ENCODE measurements at regions not wholly inside any gene's neighbourhood (a gene's known extent, or its start where the extent isn't known, plus 50 kb on each side); places are given as distances from the start of the nearest gene placed in this dataset.
A peak's percentile ranks its signal among the peaks of the same experiment; 100 is the strongest.
"Not testable (repeated sequence)": the region's sequence is repeated elsewhere in the genome, so short reads cannot be mapped to it uniquely, and the experiment has no call there.

DNA sequence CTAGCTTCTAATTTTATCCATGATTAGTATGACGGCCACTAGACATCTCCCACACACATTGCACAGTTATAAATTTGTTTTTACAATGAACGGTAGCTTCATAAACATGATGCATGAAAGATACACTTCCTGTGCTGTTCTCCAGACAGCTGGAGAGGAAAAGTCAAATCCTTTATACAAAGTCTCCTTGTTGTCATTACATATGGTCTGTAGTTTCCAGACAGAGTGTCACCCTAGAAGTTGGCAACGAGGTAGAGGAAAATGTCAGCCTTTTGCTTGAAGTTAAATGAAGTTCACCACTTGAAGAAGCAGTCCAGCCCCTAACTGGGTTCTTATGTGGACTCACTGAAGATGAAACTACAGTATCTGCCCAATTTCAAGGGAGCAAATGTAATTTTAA is 253.0 kb upstream of the P2RY1 start:
- no peak for DNase-seq (ENCODE audit: low spot score)

DNA sequence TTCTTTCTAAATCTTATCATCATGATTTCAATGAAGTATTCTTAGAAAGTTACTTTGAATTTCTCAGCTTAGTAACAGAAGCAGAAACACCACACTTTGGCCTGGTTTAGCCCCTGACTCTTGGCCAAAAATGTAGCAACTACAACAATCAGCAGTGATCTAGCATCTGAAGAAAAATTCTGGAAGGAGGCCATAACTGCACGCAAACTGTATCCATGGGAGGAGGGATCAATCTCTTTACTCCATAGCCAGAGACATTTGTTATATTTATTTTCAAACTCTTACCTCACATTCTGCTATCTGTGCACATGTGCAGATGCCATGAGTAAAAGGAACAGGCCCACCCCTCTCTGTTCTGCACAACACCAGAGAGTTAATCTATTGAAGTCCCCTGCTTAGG is 251.0 kb upstream of the P2RY1 start:
- DNase-seq (ENCODE audit: low spot score) = no peak

DNA sequence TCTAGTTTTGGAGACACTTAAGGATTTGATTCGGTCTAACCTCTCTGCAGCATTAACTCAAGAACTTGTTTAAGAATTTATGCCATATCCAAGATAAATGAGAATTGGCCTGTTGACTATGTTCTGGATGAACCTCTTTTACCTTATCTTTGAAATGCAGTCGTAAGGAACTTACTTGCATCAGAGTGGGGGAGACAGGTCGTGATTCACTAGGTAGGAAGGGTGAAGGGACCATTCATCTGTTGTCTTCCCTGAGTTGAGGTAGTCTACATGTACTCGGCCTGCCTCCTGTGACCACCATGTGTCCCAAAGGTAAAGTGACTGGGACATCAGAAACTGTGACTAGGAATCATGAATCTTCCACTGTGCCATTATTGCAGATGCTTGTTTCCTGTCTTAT is 248.0 kb upstream of the P2RY1 start:
- DNase-seq (ENCODE audit: low spot score) = no peak

DNA sequence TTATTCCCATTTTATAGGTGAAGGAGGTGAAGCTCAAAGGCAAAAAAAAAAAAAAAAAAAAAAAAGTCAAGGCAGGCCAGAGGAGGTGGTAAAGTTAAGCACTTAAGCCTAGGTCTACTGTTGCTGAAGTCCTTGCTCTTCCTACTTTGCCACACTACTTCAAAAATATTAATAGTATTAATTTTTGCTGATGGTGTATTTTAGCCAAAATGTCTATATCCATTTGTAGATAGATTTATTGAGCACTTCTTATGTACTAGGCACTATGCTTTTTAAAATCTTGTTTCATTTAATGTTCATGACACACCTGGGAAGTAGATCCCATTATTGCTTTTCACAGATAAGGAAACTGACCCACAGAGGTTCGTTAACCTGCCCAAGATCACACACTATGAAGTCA is 247.1 kb upstream of the P2RY1 start:
- no peak for DNase-seq (ENCODE audit: low spot score)

DNA sequence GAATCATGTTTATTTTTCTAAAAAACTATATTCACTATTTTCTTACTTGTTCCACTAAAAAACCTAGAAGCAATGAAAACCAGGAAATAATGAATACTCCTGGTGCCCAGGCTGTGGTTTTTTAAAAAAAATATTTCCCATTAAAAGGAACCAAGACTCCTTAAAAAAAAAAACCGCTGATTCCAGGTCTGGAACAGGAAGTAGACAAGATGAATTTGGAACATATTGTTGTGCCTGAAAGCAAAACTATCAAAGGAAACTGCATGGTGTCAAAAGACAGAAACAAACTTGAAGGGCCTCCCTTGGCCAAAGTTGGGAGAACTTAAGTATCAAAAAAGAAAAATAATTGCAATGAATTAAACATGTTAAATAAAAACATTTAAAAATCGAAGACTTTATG is 245.3 kb upstream of the P2RY1 start:
- no peak for DNase-seq (ENCODE audit: low spot score)

DNA sequence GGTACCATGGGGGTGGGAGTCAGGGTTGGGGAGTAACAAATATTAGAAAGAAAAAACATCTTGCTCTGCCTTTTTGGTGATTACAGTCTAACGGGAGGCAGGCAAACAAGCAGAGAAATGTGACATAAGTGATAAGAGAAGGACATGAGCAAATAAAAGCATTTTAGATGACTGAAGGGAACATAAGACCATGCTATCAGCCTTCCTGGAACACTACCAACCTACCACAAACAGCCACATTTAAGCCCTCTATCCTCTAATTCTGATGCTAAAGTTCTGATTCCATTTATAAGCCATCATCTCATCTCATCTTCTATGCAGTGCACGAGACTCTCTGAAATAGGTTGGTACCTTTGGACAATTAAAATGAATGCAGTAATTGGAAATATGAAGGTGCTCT is 243.4 kb upstream of the P2RY1 start:
- DNase-seq (ENCODE audit: low spot score) = no peak

DNA sequence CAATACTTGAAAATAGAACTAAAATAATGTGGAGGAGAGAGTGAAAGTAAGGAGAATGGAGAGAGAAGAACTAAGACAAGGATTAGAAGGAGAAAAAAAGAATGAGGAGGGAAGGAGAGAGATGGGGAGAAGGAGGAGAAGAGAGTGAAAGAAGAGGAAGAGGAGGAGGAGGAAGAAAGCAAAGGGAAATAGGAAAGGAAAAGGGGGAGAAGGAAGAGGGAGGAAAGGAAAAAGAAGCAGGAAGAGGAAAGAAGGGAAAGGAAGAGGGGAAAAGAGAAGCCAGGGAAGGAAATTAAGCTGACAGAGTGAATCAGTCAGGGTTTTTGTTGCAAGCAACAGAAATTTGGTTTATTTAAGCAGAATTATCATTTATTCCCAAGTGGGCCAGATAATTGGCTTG is 241.7 kb upstream of the P2RY1 start:
- DNase-seq (ENCODE audit: low spot score) = no peak

DNA sequence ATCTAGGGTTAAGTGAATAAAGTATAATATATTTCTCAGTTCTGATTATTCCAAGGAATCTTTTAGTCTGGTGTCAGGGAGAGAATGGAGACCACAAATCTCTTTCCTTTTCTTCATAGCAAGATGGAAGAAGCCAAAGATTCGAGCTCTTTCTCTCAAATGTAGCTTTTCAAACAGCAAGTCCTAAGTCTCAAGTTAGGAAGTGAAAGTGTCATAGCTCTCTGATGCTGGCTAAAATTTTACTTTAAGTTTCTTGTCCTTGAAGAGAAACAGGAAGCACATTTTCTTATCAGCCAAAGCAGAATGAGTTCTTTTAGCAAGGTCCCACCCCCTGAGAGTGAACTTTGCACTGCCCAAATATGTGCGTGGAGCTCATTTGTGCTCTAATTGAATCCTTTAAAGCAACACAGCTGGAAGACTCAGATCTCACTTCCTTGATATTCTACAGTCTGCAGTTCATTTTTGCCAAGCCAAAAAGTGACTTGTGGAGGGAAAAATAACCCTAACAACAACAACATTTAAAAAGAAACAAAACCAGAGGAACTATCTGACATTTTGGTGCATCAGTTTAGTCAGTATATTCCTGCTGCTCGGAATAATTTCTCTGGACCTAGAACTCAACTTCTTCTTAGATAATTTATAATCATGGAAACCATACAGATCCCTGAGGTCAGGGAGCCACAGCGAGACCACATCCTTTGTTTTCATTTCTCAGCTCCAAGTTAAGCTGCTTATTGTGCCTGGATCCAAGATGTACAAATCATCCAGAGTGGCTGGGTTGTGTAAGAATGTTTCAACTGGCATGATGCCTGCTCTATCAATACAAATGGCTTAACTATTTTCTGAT is 238.7 kb upstream of the P2RY1 start:
- peak; percentile 70 for DNase-seq (ENCODE audit: low spot score)

DNA sequence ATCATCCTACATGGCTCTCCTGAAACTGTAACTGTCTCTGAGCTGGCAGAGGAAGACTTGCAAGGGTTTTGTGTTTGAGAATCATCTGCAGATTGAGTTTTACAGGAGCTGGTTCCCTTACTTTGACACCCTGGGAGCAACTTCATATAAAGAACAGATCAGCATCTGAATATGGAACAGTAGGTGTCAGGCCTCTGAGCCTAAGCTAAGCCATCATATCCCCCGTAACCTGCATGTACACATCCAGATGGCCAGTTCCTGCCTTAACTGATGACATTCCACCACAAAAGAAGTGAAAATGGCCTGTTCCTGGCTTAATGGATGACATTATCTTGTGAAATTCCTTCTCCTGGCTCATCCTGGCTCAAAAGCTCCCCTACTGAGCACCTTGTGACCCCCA is 238.1 kb upstream of the P2RY1 start:
- not testable (repeated sequence) for DNase-seq (ENCODE audit: low spot score)

DNA sequence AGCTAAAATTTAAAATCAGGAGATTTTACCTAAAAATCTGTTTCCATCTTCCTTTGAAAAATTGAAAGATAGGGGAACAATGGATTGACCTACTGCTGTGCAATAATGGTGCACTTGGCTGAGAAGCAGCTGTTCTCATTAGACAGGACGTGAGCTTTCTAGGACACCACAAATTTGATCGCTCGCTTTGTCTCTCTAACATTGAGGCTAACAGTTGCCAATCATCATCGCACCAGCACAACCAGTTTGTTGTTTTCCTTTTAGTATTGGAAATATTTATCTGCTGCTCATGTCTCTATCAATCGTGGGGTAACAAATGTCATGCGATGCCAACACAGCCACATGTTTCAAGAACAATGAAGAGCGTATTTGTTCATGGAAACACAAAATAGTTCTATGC is 228.8 kb upstream of the P2RY1 start:
- no peak for DNase-seq (ENCODE audit: low spot score)

DNA sequence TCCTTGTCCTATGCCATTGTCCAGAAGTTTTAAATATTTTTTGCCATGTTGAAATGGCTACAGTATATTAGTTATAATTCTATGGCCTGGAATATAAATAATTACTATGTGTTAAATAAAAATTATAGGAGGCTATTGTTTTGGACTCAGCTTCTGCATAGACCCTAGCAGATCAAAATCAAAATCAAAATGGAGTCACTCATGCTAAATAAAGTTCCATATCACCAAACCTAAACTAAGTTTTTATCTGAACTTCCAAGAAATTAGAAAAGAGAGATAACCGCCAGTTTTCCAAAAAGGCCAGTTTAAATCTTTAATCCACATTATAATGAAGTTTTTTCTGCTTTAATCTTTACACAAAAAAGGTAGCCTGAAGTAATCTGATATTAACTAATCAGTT is 227.8 kb upstream of the P2RY1 start:
- DNase-seq (ENCODE audit: low spot score) = no peak

DNA sequence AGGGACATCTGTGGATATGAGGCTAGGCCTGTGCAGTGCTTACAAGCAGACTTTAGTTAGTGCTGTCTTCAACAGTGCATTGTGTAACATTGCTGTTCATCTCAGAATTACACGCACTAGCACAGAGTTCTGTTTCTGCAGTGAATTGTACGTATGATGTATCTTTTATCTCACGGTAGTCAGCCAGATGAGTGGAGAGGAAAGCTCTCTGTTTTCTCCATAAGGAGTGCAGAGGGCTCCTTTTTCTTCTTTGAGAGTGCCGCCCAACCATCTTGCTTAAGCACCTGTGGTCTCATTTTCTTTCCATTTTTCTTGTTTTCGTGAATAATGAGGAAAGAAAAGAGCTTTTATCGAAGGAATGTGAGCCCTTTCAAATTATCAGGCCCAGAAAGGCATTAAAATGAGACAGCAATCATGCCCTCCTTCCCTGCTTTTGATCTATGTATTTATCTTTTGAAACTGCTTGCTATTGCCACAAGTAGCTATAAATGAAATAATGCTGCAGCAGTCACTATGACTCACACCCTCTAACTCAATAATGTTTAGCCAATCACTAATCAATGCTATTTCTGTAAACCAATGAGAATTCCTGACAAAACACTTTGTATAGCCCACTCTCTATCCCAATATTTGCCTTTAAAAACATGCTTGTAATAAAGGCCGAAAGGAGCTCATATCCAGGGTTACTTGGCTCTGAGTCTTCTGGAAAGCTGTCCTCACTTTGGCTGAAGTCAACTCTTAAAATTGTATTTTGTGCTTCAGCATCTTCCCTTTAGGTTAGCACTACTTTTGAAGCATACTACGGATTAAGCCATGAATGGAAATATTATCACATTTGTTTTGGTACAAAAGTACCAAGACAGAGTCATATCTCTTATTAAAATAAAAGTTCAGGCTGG is 226.0 kb upstream of the P2RY1 start:
- DNase-seq (ENCODE audit: low spot score) = no peak

DNA sequence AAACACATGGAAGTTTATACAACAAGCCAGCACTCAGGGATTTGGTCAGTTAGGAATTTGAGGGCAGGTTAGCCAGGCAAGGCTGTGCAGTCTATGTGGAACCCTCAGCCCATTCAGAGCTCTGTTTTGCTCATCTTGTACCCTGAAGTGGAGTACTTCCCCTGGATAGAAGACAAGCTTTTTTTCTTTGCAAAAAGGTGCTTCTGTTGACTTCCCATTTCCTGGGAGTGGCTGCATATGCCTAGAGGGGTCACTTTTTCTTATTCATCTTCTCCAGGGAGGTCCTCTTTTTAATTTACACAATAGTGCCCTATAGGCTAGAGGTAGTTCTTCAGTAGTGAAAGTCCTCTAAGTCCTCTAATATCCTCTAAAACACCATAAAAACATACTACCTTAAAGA is 225.0 kb upstream of the P2RY1 start:
- DNase-seq (ENCODE audit: low spot score) = no peak

DNA sequence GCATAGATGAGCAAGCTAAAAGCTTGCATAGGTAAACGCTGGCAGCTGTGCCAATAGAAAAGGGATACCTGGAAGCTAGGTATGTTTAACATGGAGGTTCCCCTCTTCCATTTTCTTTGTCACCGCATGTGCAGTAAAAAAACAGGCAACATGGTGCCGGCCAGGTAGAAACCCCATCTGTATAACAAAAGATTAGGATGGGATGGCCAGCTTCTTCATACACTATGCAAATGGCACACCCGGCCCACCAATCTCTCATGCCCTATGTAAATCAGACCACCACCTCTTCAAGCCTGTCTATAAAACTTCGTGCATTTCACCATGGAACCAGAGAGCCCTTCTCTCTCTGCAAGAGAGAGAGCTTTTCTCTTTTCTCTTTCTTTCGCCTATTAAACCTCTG is 224.3 kb upstream of the P2RY1 start:
- DNase-seq (ENCODE audit: low spot score) = no peak

DNA sequence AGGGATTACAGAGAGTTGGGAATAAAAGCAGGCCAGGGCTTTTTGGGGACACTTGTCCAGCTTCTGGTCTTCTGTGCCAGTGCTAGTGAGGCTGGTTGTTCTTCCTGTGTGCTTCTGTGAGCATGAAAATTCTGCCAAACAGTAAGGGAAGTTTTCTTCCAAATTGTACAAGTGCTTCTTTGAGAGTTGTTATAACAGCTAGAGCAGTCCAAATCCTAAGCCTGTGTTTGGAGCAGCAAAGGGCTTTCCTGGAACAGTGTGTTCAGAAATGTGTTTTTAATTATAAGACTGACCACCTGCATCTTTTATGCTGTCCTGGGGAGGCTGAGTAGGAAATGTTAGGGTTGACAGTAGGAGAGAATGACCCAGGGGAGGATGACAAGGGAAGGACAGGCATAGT is 223.0 kb upstream of the P2RY1 start:
- no peak for DNase-seq (ENCODE audit: low spot score)

DNA sequence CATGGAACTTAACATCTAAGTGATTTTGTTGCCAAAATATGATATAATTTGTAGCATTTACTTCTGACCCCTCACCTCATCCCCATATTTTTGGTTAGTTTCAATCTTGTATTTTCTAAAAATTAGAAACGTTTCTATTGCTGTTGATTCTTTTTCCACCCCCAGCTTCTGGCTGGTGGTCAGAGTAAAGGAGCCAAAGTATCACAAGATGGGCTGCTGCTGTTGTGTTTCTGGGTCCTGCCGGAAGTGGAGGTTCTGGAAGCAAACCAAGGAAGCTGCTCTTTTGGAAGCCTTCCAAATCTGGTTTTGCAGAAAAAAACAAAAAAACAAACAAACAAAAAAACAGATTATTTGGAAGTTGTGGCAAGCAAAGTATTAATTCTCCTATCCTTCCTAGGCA is 221.1 kb upstream of the P2RY1 start:
- DNase-seq (ENCODE audit: low spot score) = no peak

DNA sequence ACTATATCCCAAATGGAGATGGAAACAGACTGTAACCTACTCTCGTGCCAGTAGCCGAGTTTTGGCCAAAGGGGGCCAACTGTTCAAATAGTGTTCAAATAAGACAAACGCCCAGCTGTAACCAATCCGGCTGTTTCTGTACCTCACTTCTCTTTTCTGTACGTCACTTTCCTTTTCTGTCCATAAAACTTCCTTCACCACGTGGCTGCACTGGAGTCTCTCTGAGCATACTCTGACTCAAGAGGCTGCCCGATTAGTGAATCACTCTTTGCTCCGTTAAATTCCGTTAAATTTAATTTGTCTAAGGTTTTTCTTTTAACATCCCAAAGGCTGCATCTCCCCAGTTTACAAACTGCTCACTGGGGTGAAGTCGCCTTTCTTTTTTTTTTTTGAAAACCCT is 219.2 kb upstream of the P2RY1 start:
- no peak for DNase-seq (ENCODE audit: low spot score)

DNA sequence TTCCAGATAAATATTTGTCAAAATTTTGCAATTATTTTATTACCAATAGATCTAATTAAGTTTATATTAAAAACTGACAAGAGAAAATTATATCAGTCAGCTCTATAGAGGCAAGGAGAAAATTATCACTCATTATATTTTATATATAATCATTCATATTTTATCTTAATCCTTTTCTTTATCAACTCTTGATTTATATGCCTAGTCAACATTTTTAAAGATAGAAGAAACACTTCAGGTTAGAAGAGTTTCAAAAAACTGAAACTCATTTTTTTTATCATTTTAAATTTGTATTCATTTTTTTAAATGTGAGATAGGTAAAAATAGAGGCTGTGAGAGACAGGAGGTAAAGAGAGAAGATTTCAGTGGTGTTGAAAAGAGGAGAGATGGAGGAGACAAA is 217.3 kb upstream of the P2RY1 start:
- DNase-seq (ENCODE audit: low spot score) = no peak

DNA sequence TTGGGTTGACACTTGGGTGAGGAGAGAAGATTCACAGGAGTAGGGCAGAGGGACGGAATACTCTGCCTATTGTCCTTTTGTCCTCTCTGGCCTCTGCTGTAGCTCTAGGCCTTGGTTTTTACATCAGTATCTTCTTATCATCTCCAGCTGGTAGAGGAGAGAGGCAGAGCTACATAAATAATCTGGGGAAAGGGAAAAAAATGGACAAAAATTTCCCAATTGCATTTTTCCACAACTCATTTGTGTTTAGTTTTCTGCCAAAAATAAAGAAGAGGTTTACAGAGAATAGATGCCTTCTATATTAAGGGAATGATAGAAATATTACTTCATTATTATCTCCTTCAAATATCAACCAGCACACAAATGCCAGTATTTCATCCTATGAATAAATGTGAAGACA is 216.4 kb upstream of the P2RY1 start:
- DNase-seq (ENCODE audit: low spot score) = no peak

DNA sequence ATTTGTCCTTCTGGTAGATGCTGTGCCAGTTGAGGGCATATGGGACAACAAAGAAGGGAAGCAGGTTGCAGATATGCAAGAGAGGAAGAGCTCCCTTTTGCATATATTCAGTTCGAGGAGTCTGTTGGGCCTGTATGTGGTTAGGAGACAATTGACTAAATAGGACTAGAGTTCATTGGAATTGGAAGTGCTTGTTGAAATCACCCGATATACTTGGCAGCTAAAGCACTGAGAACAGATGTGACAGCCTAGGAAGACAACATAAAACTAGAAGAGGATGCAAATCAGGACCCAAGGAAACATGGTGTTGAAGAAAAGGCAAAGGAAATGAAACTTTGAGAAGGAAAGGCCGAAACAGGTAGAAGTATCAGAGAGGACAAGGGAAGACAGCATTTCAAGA is 215.2 kb upstream of the P2RY1 start:
- DNase-seq (ENCODE audit: low spot score) = no peak

DNA sequence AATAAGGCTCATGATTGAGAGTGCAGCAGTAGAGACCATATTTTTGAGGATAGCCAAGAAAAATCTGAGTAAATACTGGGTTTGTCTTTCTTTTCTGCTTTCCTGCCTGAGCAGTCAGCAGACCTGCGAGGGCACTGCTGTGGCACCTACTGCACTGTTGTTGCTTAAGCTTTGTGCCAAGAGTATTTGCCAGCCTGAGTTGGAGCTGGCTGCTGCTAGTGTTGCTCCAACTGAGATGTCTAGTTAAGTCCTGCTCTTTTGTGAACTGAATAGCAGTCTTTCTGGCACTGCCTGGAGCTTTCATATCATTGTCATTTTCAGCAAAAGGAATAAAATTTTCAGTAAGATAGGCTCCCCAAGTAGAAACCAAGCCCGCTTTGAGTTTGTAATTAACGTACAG is 214.5 kb upstream of the P2RY1 start:
- DNase-seq (ENCODE audit: low spot score) = no peak

DNA sequence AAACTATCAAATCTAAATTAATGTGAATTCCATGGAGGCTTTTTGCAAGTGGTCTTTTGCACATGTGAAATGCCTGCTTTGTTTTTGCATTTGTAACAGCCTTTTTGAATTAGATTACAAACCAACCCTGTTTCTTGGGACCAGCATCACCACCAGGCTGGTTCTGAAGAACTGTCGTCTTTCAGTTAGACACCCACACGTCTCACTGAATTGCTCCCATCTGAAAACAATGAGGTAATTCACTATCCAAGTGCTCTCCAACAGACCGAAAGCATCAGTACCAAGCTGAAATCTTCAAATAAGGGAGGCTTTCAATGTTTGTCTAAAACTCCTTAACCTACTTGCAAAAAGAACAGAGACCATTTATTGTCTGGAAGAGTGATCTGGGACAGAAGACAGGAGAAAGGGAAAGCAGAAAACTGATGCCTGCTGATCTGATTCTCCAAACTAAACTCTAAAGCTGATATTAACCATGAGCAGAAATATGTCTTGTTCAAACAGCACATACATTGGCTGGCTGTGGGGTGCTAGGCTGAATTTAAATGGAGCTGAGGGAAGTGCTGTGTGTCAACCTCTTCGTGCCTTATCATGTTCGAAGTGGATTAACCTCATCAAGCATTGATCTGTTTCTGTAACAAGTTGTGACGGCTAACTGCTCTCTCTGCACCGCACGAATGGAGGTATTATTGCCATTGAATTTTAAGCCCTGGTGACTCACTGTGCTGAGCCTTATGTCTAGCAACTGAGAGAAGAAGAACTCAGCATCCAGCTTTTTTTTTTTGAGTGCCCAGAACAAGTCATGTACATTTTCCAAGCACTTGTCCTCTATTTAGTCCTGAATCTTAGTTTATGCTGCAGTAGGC is 213.7 kb upstream of the P2RY1 start:
- no peak for DNase-seq (ENCODE audit: low spot score)
